Panc1 (cell line): ENCODE measurements at regions not wholly inside any gene's neighbourhood (a gene's known extent, or its start where the extent isn't known, plus 50 kb on each side); places are given as distances from the start of the nearest gene placed in this dataset.

Source experiments
- ATAC-seq: fragments of 200-7000 bp; cut with Tn5 transposase; 2 replicates; pipeline ENCODE4 v1.9.1; 2020; ENCODE audit warnings: mild to moderate bottlenecking, moderate library complexity
- BruUV-seq: library from RNA; stranded (reverse); fragments of 400-500 nt; replicated peaks from 2 replicates; lab custom pipeline; 2021; lab: Mats Ljungman, UMichigan
- CTCF ChIA-PET: fragments of 300-600 bp; sonication (Branson Sonifier 250); formaldehyde crosslinking; loops from one replicate; lab custom pipeline; 2022; ENCODE audit warnings: antibody characterized with exemption; lab: Charles Lee
- POLR2A ChIA-PET: fragments of 300-600 bp; sonication (Branson Sonifier 250); formaldehyde crosslinking; loops from one replicate; lab custom pipeline; 2022; ENCODE audit warnings: antibody characterized with exemption; lab: Charles Lee
- DNase-seq: peaks from one replicate; pipeline ENCODE4 v3.0.0-alpha.2; 2010; ENCODE audit warnings: low read depth, low spot score
- H3K27ac ChIP-seq: 2 replicates; pipeline ENCODE4 v1.5.1; 2011; ENCODE audit warnings: mild to moderate bottlenecking, low read length, inconsistent platforms
- H3K27me3 ChIP-seq: fragments of 200-500 bp; sonication (Bioruptor generic); 2 replicates; pipeline ENCODE4 v1.6.0; 2014; ENCODE audit warnings: low read length, inconsistent platforms; ENCODE audit not compliant: control insufficient read depth, insufficient read depth
- H3K36me3 ChIP-seq: fragments of 200-500 bp; sonication (Bioruptor generic); 2 replicates; pipeline ENCODE4 v1.5.1; 2014; ENCODE audit warnings: inconsistent platforms, mild to moderate bottlenecking, low read length, moderate library complexity; ENCODE audit not compliant: control insufficient read depth, insufficient read depth
- H3K4me1 ChIP-seq: 2 replicates; pipeline ENCODE4 v1.5.1; 2011; ENCODE audit warnings: inconsistent platforms, mild to moderate bottlenecking, low read length, moderate library complexity; ENCODE audit not compliant: control insufficient read depth, insufficient read depth
- H3K4me3 ChIP-seq, 2 experiments: 2 replicates each; pipeline ENCODE4 v1.5.1; 2011 to 2012; ENCODE audit warnings: low read depth in 2 of 2, low read length in 2 of 2, mild to moderate bottlenecking in 2 of 2, inconsistent platforms in 1 of 2, moderate library complexity in 1 of 2
- H3K9me3 ChIP-seq: fragments of 200-500 bp; sonication (Bioruptor generic); 2 replicates; pipeline ENCODE4 v1.5.1; 2014; ENCODE audit warnings: low read depth, mild to moderate bottlenecking, inconsistent platforms, low read length, moderate library complexity; ENCODE audit not compliant: control insufficient read depth, insufficient read depth
- CTCF ChIP-seq: fragments of 450-650 bp; IDR thresholded peaks from 2 replicates; pipeline ENCODE4 v1.5.1; 2017; ENCODE audit warnings: mild to moderate bottlenecking
- POLR2AphosphoS5 ChIP-seq: IDR thresholded peaks from 2 replicates; pipeline ENCODE4 v1.6.1; 2012; ENCODE audit warnings: mild to moderate bottlenecking, low read depth, low read length, moderate library complexity
- REST ChIP-seq, 2 experiments: IDR thresholded peaks; 2 replicates each; pipeline ENCODE4 v1.6.1; 2011 to 2012; ENCODE audit warnings: low read depth in 2 of 2, control low read depth in 1 of 2, low read length in 1 of 2, mild to moderate bottlenecking in 1 of 2, moderate library complexity in 1 of 2; ENCODE audit not compliant: insufficient read depth in 1 of 2
- SIN3A ChIP-seq: IDR thresholded peaks from 2 replicates; pipeline ENCODE4 v1.6.1; 2012; ENCODE audit warnings: low read depth, mild to moderate bottlenecking, low read length, moderate library complexity, borderline replicate concordance; ENCODE audit not compliant: insufficient read depth
- TCF7L2 ChIP-seq: IDR thresholded peaks from 2 replicates; pipeline ENCODE4 v1.6.1; 2011; ENCODE audit warnings: mild to moderate bottlenecking, low read depth, low read length, inconsistent platforms
- in situ Hi-C: cut with HindIII; loops from 2 replicates; pipeline ENCODE4 v1.10.0; 2016; ENCODE audit warnings: low sequenced_read_pairs, low pct_unique_long_range_greater_than_20kb
- intact Hi-C: fragments of 100-400 bp; cut with micrococcal nuclease; formaldehyde crosslinking; loops from one replicate; pipeline ENCODE4 v1.10.0; 2022; ENCODE audit not compliant: unreplicated experiment

DNA sequence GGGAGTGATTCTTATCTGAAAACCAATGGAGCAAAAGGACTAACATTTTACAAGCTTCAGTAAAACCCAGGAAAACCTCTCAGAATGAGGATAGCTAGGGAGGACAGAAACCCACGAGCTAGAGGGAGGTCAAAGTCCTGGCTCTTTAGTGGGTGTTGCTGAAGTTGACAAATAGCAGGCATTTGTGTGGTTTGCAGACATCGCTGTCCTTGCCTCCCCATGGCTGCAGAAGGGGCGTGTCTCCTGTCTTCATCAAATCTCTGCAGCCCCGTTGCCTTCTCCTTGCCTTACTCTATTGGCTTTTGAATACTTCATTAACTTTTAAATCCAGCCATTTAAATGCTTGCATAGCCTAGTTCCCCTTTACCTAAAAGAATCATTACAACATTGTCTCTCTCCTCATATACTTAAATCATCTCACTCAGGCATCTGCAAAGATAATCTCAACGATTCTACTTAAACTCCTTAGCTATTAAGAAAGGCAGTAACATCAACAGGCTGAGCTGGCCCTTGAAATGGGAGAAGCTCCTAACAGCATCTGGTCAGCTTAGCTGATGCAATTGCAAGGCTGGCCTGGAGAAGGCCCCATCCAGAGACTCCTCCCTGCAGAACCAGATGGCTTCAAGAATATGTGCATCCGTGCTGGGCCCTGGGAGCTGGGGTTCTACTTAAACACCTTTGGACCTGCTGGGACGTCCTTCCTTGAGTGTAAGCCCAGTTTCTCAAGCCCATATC is 152.8 kb upstream of the TAS2R1 start:
- ChIA-PET CTCF (no interaction called here), POLR2A (no interaction called here)
- H3K4me1 ChIP-seq = no peaks in the 10 kb centered on the region
- H3K27ac ChIP-seq = no peak overlapping the region
- TF ChIP-seq TCF7L2 = no peak
- no peak for TF ChIP-seq SIN3A
- TF ChIP-seq REST (IDR thresholded peaks at IDR 0.05; ENCODE audit: insufficient read depth in 1 of 2, low read depth in 2 of 2, low read length in 1 of 2) = no peak
- no peak for TF ChIP-seq CTCF
- TF ChIP-seq POLR2AphosphoS5 = no peak
- DNase-seq (no peak), ATAC-seq (no peak)
- in situ Hi-C loops (no loop called here), intact Hi-C loops (no loop called here)
- H3K27me3 ChIP-seq = no peaks in the 10 kb centered on the region
- no peaks in the 10 kb centered on the region for H3K9me3 ChIP-seq
- no peaks in the 10 kb centered on the region for H3K36me3 ChIP-seq
- BruUV-seq = no TSS peak
- H3K4me3 ChIP-seq = no peak overlapping the region

DNA sequence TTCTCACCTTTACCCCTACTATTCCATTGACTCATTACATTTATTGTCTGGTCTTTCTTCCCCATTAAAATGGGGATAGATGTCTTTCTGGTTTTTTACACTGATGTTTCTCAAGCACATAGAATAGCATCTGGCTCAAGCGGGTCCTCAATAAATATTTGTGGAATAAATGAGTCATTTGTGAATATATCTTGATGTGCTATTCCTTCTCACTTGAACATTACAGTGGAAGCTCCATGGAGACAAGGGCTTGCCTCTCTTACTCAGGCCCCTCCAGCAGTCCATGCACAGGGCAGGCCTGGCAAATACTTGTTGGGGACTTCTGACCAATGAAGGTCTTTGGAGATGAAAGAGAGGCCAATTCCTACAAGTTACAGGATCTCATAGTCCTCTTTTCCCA is 151.7 kb upstream of the TAS2R1 start:
- Histone ChIP-seq H3K4me1 (no peaks in the 10 kb centered on the region), H3K4me3 (no peak overlapping the region), H3K9me3 (no peaks in the 10 kb centered on the region), H3K27ac (no peak overlapping the region), H3K27me3 (no peaks in the 10 kb centered on the region), H3K36me3 (no peaks in the 10 kb centered on the region)
- TF ChIP-seq TCF7L2 (no peak), POLR2AphosphoS5 (no peak), CTCF (no peak), SIN3A (no peak), REST (IDR thresholded peaks at IDR 0.05; ENCODE audit: insufficient read depth in 1 of 2, low read depth in 2 of 2, low read length in 1 of 2) (no peak)
- ChIA-PET POLR2A (no interaction called here), CTCF (no interaction called here)
- in situ Hi-C loops (no loop called here), intact Hi-C loops (no loop called here)
- BruUV-seq = no TSS peak
- ATAC-seq (no peak), DNase-seq (no peak)
